H1 (cell line): ENCODE measurements at regions not wholly inside any gene's neighbourhood (a gene's known extent, or its start where the extent isn't known, plus 50 kb on each side); places are given as distances from the start of the nearest gene placed in this dataset.

Experiments
- CTCF ChIA-PET: fragments of 300-600 bp; sonication (Branson Sonifier 250); formaldehyde crosslinking; loops from one replicate; lab custom pipeline; 2021; ENCODE audit not compliant: partially characterized antibody; lab: Charles Lee
- POLR2A ChIA-PET: fragments of 300-600 bp; sonication (Branson Sonifier 250); formaldehyde crosslinking; loops from one replicate; lab custom pipeline; 2021; ENCODE audit warnings: inconsistent platforms; ENCODE audit not compliant: partially characterized antibody; lab: Charles Lee
- DNase-seq, 2 experiments: peaks; one replicate each; pipeline versions ENCODE4 v3.0.0 to v3.0.0-alpha.2; 2010 to 2022; ENCODE audit warnings: low spot score in 2 of 2, low read depth in 1 of 2, mixed read lengths in 1 of 2
- FAIRE-seq: peaks from 2 replicates; lab custom pipeline; 2011; peaks lifted over from hg19 to GRCh38; lab: Jason Lieb, UNC
- H2AFZ ChIP-seq: 2 replicates; pipeline ENCODE4 v1.8.1; 2012; ENCODE audit warnings: low read length, inconsistent platforms
- H2AK5ac ChIP-seq: 2 replicates; pipeline ENCODE4 v1.6.1; 2013; ENCODE audit warnings: low read depth, low read length
- H2BK120ac ChIP-seq: replicated peaks from 2 replicates; pipeline ENCODE3; 2013; ENCODE audit warnings: low read depth, low read length, inconsistent platforms
- H2BK12ac ChIP-seq: 2 replicates; pipeline ENCODE4 v1.6.1; 2013; ENCODE audit warnings: low read depth, low read length
- H2BK15ac ChIP-seq: 2 replicates; pipeline ENCODE4 v1.6.1; 2013; ENCODE audit warnings: low read length
- H2BK20ac ChIP-seq: 2 replicates; pipeline ENCODE4 v1.6.1; 2013; ENCODE audit warnings: low read length
- H2BK5ac ChIP-seq: 2 replicates; pipeline ENCODE4 v1.6.1; 2013; ENCODE audit warnings: low read depth, low read length
- H3K14ac ChIP-seq: 2 replicates; pipeline ENCODE4 v1.6.1; 2013; ENCODE audit warnings: inconsistent platforms; ENCODE audit not compliant: insufficient read length
- H3K18ac ChIP-seq: 2 replicates; pipeline ENCODE4 v1.6.1; 2013; ENCODE audit warnings: low read length; ENCODE audit errors: extremely low read depth
- H3K23ac ChIP-seq: 2 replicates; pipeline ENCODE4 v1.6.1; 2013; ENCODE audit warnings: inconsistent platforms; ENCODE audit not compliant: insufficient read length
- H3K23me2 ChIP-seq: 2 replicates; pipeline ENCODE4 v1.6.1; 2013; ENCODE audit warnings: low read depth, low read length
- H3K27ac ChIP-seq: 2 replicates; pipeline ENCODE4 v1.6.1; 2011; ENCODE audit warnings: low read depth, low read length, inconsistent platforms
- H3K27me3 ChIP-seq, 4 experiments: replicated peaks in 1 of 4; 1 replicate in 1 of 4; 2 replicates in 3 of 4; pipeline versions ENCODE4 v1.6.1 to v1.8.1; 2011 to 2013; ENCODE audit warnings: low read length in 3 of 4, mild to moderate bottlenecking in 3 of 4, inconsistent platforms in 2 of 4, mixed read lengths in 2 of 4, moderate library complexity in 1 of 4; ENCODE audit not compliant: control insufficient read depth in 3 of 4, insufficient read depth in 3 of 4; ENCODE audit errors: extremely low read depth in 1 of 4
- H3K36me3 ChIP-seq, 4 experiments: 2 replicates each; pipeline versions ENCODE4 v1.6.1 to v1.8.1; 2011 to 2013; ENCODE audit warnings: mild to moderate bottlenecking in 4 of 4, low read length in 3 of 4, moderate library complexity in 2 of 4, control low read depth in 1 of 4, inconsistent platforms in 1 of 4; ENCODE audit not compliant: insufficient read depth in 4 of 4, control insufficient read depth in 2 of 4
- H3K4ac ChIP-seq: replicated peaks from 2 replicates; pipeline ENCODE3; 2013; ENCODE audit warnings: low read length, low read depth, mixed read lengths, inconsistent platforms; ENCODE audit not compliant: insufficient read length
- H3K4me1 ChIP-seq, 4 experiments: replicated peaks in 1 of 4; 1 replicate in 1 of 4; 2 replicates in 3 of 4; pipeline versions ENCODE4 v1.6.1 to v1.8.1; 2011 to 2013; ENCODE audit warnings: low read length in 3 of 4, inconsistent platforms in 2 of 4, mixed read lengths in 1 of 4; ENCODE audit not compliant: insufficient read depth in 4 of 4, control insufficient read depth in 3 of 4
- H3K4me2 ChIP-seq, 2 experiments: 2 replicates each; pipeline versions ENCODE4 v1.6.1 to v1.8.1; 2011 to 2013; ENCODE audit warnings: low read depth in 2 of 2, low read length in 2 of 2, control low read depth in 1 of 2, inconsistent platforms in 1 of 2, mild to moderate bottlenecking in 1 of 2; ENCODE audit not compliant: insufficient read depth in 1 of 2
- H3K4me3 ChIP-seq, 4 experiments: fragments of 200-600, 300-600 bp in 1 of 4; sonication (generic), shearing (Covaris generic), sonication (Bioruptor Twin) in 1 of 4; 2 replicates each; pipeline versions ENCODE4 v1.5.1 to v1.8.1; 2011 to 2016; ENCODE audit warnings: low read length in 4 of 4, low read depth in 3 of 4, control low read depth in 2 of 4, inconsistent platforms in 2 of 4, mild to moderate bottlenecking in 2 of 4, mixed read lengths in 1 of 4, moderate library complexity in 1 of 4; ENCODE audit not compliant: insufficient read depth in 2 of 4; ENCODE audit errors: extremely low read depth in 1 of 4
- H3K56ac ChIP-seq: replicated peaks from 2 replicates; pipeline ENCODE3; 2013; ENCODE audit warnings: low read depth, mild to moderate bottlenecking, mixed read lengths, low read length, inconsistent platforms; ENCODE audit not compliant: insufficient read length
- H3K79me1 ChIP-seq: 2 replicates; pipeline ENCODE4 v1.6.1; 2013; ENCODE audit warnings: low read depth, low read length, control low read depth
- H3K79me2 ChIP-seq, 2 experiments: 2 replicates each; pipeline versions ENCODE4 v1.6.1 to v1.8.1; 2012 to 2013; ENCODE audit warnings: low read length in 2 of 2, mild to moderate bottlenecking in 2 of 2, inconsistent platforms in 1 of 2; ENCODE audit not compliant: insufficient read depth in 2 of 2, control insufficient read depth in 1 of 2
- H3K9ac ChIP-seq, 4 experiments: replicated peaks in 1 of 4; 1 replicate in 1 of 4; 2 replicates in 3 of 4; pipeline versions ENCODE4 v1.6.1 to v1.8.1; 2011 to 2013; ENCODE audit warnings: low read depth in 3 of 4, low read length in 3 of 4, control low read depth in 2 of 4, mild to moderate bottlenecking in 2 of 4, moderate library complexity in 2 of 4, inconsistent platforms in 1 of 4; ENCODE audit errors: extremely low read depth in 1 of 4
- H3K9me3 ChIP-seq, 2 experiments: 2 replicates each; pipeline versions ENCODE4 v1.6.1 to v1.8.1; 2012 to 2013; ENCODE audit warnings: mild to moderate bottlenecking in 2 of 2, moderate library complexity in 2 of 2, control low read depth in 1 of 2, inconsistent platforms in 1 of 2, low read depth in 1 of 2, low read length in 1 of 2, mixed read lengths in 1 of 2; ENCODE audit not compliant: insufficient read depth in 2 of 2
- H4K20me1 ChIP-seq, 2 experiments: replicated peaks in 1 of 2; 2 replicates each; pipeline versions ENCODE3 to v1.8.1; 2011 to 2013; ENCODE audit warnings: inconsistent platforms in 2 of 2, low read length in 2 of 2, mild to moderate bottlenecking in 1 of 2; ENCODE audit not compliant: insufficient read depth in 2 of 2, control insufficient read depth in 1 of 2
- H4K5ac ChIP-seq: 2 replicates; pipeline ENCODE4 v1.6.1; 2013; ENCODE audit warnings: low read length, low read depth, mixed read lengths, inconsistent platforms; ENCODE audit not compliant: insufficient read length
- H4K8ac ChIP-seq: 2 replicates; pipeline ENCODE4 v1.8.0; 2013; ENCODE audit warnings: mild to moderate bottlenecking, moderate library complexity, low read length, inconsistent platforms; ENCODE audit not compliant: insufficient read depth; ENCODE audit errors: extremely low read depth
- H4K91ac ChIP-seq: replicated peaks from 2 replicates; pipeline ENCODE3; 2013; ENCODE audit warnings: low read length, mixed read lengths, inconsistent platforms; ENCODE audit not compliant: insufficient read length
- CHD2 ChIP-seq: IDR thresholded peaks from 2 replicates; pipeline ENCODE4 v1.6.1; 2012; ENCODE audit warnings: low read length, improper control_type of control experiment
- CREB1 ChIP-seq: IDR thresholded peaks from 2 replicates; pipeline ENCODE4 v1.6.1; 2012; ENCODE audit warnings: inconsistent platforms
- EGR1 ChIP-seq: IDR thresholded peaks from 2 replicates; pipeline ENCODE4 v1.6.1; 2011; ENCODE audit warnings: low read depth, low read length, borderline replicate concordance
- EP300 ChIP-seq, 2 experiments: IDR thresholded peaks; 1 replicate in 1 of 2; 2 replicates in 1 of 2; pipeline ENCODE4 v1.6.1; 2011 to 2012; ENCODE audit warnings: low read depth in 2 of 2, low read length in 2 of 2, mild to moderate bottlenecking in 2 of 2, borderline replicate concordance in 1 of 2, inconsistent platforms in 1 of 2, moderate library complexity in 1 of 2
- KDM5A ChIP-seq: fragments of 200-600 bp; IDR thresholded peaks from 2 replicates; pipeline ENCODE4 v1.7.1; 2012; ENCODE audit warnings: mild to moderate bottlenecking, low read length, inconsistent platforms, mixed read lengths
- NANOG ChIP-seq: IDR thresholded peaks from 2 replicates; pipeline ENCODE4 v1.6.1; 2011; ENCODE audit warnings: low read length, low read depth, mild to moderate bottlenecking, inconsistent platforms; ENCODE audit not compliant: insufficient read depth, poor library complexity, severe bottlenecking
- RFX5 ChIP-seq: IDR thresholded peaks from 2 replicates; pipeline ENCODE4 v1.6.1; 2011; ENCODE audit warnings: low read depth, low read length, improper control_type of control experiment, borderline replicate concordance
- SIX5 ChIP-seq: IDR thresholded peaks from 2 replicates; pipeline ENCODE4 v1.6.1; 2011; ENCODE audit warnings: mild to moderate bottlenecking, low read depth, low read length
- SRF ChIP-seq: IDR thresholded peaks from 2 replicates; pipeline ENCODE4 v1.6.1; 2011; ENCODE audit warnings: mild to moderate bottlenecking, low read depth, low read length, moderate library complexity
- TAF1 ChIP-seq: IDR thresholded peaks from 2 replicates; pipeline ENCODE4 v1.6.1; 2011; ENCODE audit warnings: mild to moderate bottlenecking, low read depth, low read length
- ZNF274 ChIP-seq: IDR thresholded peaks from 2 replicates; pipeline ENCODE4 v1.7.0; 2012; ENCODE audit warnings: low read length, borderline replicate concordance; ENCODE audit errors: extremely low read depth
- WGBS, 2 experiments: shearing (Covaris generic) in 1 of 2; methylation state at CpG; one replicate each; pipeline versions ENCODE4 v1.1.6 to v1.1.7; 2013 to 2015; ENCODE audit warnings: low lambda C conversion rate in 2 of 2, mixed read lengths in 2 of 2, inconsistent platforms in 1 of 2, low coverage in 1 of 2, missing lambda C conversion rate in 1 of 2; ENCODE audit not compliant: insufficient replicate concordance in 2 of 2, insufficient coverage in 1 of 2, insufficient read length in 1 of 2; ENCODE audit errors: extremely low coverage in 1 of 2, missing lambda C conversion rate in 1 of 2; 5-methylcytosine and 5-hydroxymethylcytosine counted together
- TF ChIP-seq, protein P1 (sequence below): IDR thresholded peaks from 2 replicates; pipeline ENCODE4 v1.6.1; 2012; ENCODE audit warnings: low read length, inconsistent platforms
- TF ChIP-seq, protein P2 (sequence below): IDR thresholded peaks from 2 replicates; pipeline ENCODE4 v1.6.1; 2012; ENCODE audit warnings: inconsistent platforms

DNA sequence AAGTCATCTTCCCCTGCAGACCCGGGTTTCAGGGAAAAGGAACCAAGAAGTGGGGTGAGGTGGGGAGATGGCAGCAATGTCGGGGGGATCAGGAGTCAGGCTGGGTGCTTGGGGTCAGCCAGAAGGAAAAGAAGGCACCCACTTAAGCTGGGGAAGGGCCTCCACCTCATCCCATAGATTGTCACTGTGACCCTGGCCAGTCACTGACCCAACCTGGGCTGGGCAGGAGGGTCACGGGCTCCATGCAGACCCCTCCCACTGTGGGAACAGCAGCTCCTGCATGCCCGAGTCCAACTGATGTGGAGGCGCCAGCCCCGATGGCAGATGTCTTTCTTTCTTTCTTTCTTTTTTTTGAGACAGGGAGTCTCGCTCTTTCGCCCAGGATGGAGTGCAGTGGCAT, 53.6 kb upstream of the HAAO start:
- H3K23ac ChIP-seq: no peak overlapping the region
- WGBS, 2 experiments: 93% methylated on average over 8 of the region's 8 CpGs; no CpG with 5 or more reads in 1 of the 2 experiments
- H3K4me1 ChIP-seq: no peaks in the 10 kb centered on the region
- no peak overlapping the region for H3K4me2 ChIP-seq
- no peak overlapping the region for H2BK20ac ChIP-seq
- no peak overlapping the region for H2BK5ac ChIP-seq
- no peak overlapping the region for H4K8ac ChIP-seq
- no peak overlapping the region for H3K4me3 ChIP-seq
- no peaks in the 10 kb centered on the region; the same call in 1 of the 2 replicates for H3K23me2 ChIP-seq
- no peak overlapping the region for H3K18ac ChIP-seq
- H4K20me1 ChIP-seq: no peaks in the 10 kb centered on the region
- no peak overlapping the region for H3K9ac ChIP-seq
- no peak overlapping the region for H3K56ac ChIP-seq
- no peak overlapping the region for H3K27ac ChIP-seq
- no peak overlapping the region for H2BK120ac ChIP-seq
- no peaks in the 10 kb centered on the region for H3K9me3 ChIP-seq
- FAIRE-seq (no peak), DNase-seq (no peak)
- POLR2A ChIA-PET: no interaction called here
- no peak overlapping the region for H4K91ac ChIP-seq
- H3K79me2 ChIP-seq: no peaks in the 10 kb centered on the region
- H4K5ac ChIP-seq: no peak overlapping the region
- H3K4ac ChIP-seq: no peak overlapping the region
- H2BK15ac ChIP-seq: no peak overlapping the region
- CTCF ChIA-PET: interaction anchor here (0.8 to 15.1 kb wide), 7 partner anchors 10 to 263 kb away, joined by 3 to 137 read pairs (median 7); no protein-coding TSS in a partner anchor
- no peak overlapping the region for H2AK5ac ChIP-seq
- H3K36me3 ChIP-seq: no peaks in the 10 kb centered on the region
- no peak overlapping the region for H2BK12ac ChIP-seq
- H3K79me1 ChIP-seq: no peaks in the 10 kb centered on the region
- no peaks in the 10 kb centered on the region for H3K27me3 ChIP-seq
- H3K14ac ChIP-seq: no peak overlapping the region
- no peak overlapping the region for H2AFZ ChIP-seq
- TF ChIP-seq EGR1 (no peak), NANOG (no peak), EP300 (IDR thresholded peaks at IDR 0.05; ENCODE audit: borderline replicate concordance in 1 of 2, low read depth in 2 of 2, low read length in 2 of 2) (no peak), ZNF274 (no peak), CHD2 (no peak), KDM5A (no peak), CREB1 (no peak), SIX5 (no peak), SRF (no peak), RFX5 (no peak), TAF1 (no peak)
- TF ChIP-seq, protein P1, sequence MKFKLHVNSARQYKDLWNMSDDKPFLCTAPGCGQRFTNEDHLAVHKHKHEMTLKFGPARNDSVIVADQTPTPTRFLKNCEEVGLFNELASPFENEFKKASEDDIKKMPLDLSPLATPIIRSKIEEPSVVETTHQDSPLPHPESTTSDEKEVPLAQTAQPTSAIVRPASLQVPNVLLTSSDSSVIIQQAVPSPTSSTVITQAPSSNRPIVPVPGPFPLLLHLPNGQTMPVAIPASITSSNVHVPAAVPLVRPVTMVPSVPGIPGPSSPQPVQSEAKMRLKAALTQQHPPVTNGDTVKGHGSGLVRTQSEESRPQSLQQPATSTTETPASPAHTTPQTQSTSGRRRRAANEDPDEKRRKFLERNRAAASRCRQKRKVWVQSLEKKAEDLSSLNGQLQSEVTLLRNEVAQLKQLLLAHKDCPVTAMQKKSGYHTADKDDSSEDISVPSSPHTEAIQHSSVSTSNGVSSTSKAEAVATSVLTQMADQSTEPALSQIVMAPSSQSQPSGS: no peak
- TF ChIP-seq, protein P2, sequence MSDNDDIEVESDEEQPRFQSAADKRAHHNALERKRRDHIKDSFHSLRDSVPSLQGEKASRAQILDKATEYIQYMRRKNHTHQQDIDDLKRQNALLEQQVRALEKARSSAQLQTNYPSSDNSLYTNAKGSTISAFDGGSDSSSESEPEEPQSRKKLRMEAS: no peak
